ENCODE measurements at regions not wholly inside any gene's neighbourhood (a gene's known extent, or its start where the extent isn't known, plus 50 kb on each side); places are given as distances from the start of the nearest gene placed in this dataset.

DNA sequence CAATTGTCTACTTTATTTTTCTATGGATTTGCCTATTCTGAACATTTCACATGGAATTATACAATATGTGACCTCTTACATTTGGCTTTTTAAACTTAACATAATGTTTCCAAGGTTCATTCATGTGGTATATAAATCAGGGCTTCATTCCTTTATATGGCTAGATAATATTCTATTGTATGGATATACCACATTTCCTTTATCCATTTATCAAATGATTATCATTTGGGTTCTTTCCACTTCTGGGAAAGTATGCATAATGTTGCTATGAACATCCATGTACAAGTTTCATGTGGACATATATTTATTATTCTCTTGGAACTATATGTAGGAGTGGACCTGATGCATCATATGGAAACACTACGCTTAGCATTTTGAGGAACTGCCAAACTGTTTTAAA, 99.7 kb upstream of the NCKAP5 start:
- H3K79me2 ChIP-seq (ENCODE audit: control insufficient read depth, insufficient read depth, low read length), result no peaks in the 10 kb centered on the region
- RAD21 ChIA-PET (ENCODE audit: unreplicated experiment), result no interaction called here
- POLR2A ChIA-PET, result no interaction called here
- DNase-seq (ENCODE audit: low read depth, low spot score) (no peak), ATAC-seq (no peak), FAIRE-seq (no peak)
- SMC1A ChIA-PET (ENCODE audit: uncharacterized antibody, unreplicated experiment), result no interaction called here
- H3K9me3 ChIP-seq (replicated peaks; ENCODE audit: control insufficient read depth, insufficient read depth, low read length), result no peaks in the 10 kb centered on the region
- no peak overlapping the region for H3K4me3 ChIP-seq
- in situ Hi-C loops (cut with MboI), result no loop called here
- H2AFZ ChIP-seq (ENCODE audit: control insufficient read depth, low read depth, low read length), result no peak overlapping the region
- CTCF ChIA-PET, result no interaction called here
- no peaks in the 10 kb centered on the region; a peak in 1 of 4 replicates for H3K27me3 ChIP-seq (replicated peaks in 1 of 2; ENCODE audit: control insufficient read depth in 2 of 2, insufficient read depth in 2 of 2, low read length in 1 of 2)
- no peak overlapping the region for H3K4me2 ChIP-seq (ENCODE audit: control insufficient read depth, insufficient read depth)
- BruUV-seq (replicated peaks), result no TSS peak
- intact Hi-C loops (cut with micrococcal nuclease; ENCODE audit: unreplicated experiment), result no loop called here
- 28% methylated on average over 1 of the region's 1 CpG for WGBS (ENCODE audit: insufficient coverage, insufficient replicate concordance, low lambda C conversion rate, missing lambda C conversion rate)
- no peak overlapping the region for H3K27ac ChIP-seq (ENCODE audit: control insufficient read depth, insufficient read depth)
- no peak overlapping the region for H3K9ac ChIP-seq (ENCODE audit: control insufficient read depth, insufficient read depth, low read length)
- no peaks in the 10 kb centered on the region for H3K36me3 ChIP-seq (ENCODE audit: control insufficient read depth in 2 of 2, insufficient read depth in 2 of 2, low read length in 1 of 2)
- TF ChIP-seq CTCF (IDR thresholded peaks at IDR 0.05 in 2 of 3, conservative IDR thresholded peaks at IDR 0.05 in 1 of 3; ENCODE audit: control insufficient read depth in 2 of 3, extremely low read depth in 1 of 3, insufficient read depth in 1 of 3, low read depth in 3 of 3, low read length in 3 of 3), result no peak
- no peak for TF ChIP-seq SKIL (IDR thresholded peaks at IDR 0.05; ENCODE audit: low read depth, poor library complexity, severe bottlenecking)
- no peak for TF ChIP-seq HDAC2 (IDR thresholded peaks at IDR 0.05)
- TF ChIP-seq RUNX3 (IDR thresholded peaks at IDR 0.05; ENCODE audit: low read length), result no peak
- TF ChIP-seq NR2C2 (IDR thresholded peaks at IDR 0.05; ENCODE audit: borderline replicate concordance, control insufficient read depth, insufficient read length, low read depth), result no peak
- no peak for TF ChIP-seq SREBF1 (IDR thresholded peaks at IDR 0.05; ENCODE audit: low read length)
- no peak for TF ChIP-seq NFYB (IDR thresholded peaks at IDR 0.05; ENCODE audit: insufficient read depth, low read depth, low read length)
- no peak for TF ChIP-seq E2F4 (IDR thresholded peaks at IDR 0.05; ENCODE audit: low read depth, low read length)
- no peak for TF ChIP-seq POU2F2 (IDR thresholded peaks at IDR 0.05; ENCODE audit: borderline replicate concordance, low read depth, low read length)
- TF ChIP-seq, protein P1, sequence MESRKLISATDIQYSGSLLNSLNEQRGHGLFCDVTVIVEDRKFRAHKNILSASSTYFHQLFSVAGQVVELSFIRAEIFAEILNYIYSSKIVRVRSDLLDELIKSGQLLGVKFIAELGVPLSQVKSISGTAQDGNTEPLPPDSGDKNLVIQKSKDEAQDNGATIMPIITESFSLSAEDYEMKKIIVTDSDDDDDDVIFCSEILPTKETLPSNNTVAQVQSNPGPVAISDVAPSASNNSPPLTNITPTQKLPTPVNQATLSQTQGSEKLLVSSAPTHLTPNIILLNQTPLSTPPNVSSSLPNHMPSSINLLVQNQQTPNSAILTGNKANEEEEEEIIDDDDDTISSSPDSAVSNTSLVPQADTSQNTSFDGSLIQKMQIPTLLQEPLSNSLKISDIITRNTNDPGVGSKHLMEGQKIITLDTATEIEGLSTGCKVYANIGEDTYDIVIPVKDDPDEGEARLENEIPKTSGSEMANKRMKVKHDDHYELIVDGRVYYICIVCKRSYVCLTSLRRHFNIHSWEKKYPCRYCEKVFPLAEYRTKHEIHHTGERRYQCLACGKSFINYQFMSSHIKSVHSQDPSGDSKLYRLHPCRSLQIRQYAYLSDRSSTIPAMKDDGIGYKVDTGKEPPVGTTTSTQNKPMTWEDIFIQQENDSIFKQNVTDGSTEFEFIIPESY (IDR thresholded peaks at IDR 0.05), result no peak
- no peak for TF ChIP-seq ZNF384 (IDR thresholded peaks at IDR 0.05; ENCODE audit: borderline replicate concordance, low read depth, low read length)
- TF ChIP-seq CHD2 (IDR thresholded peaks at IDR 0.05; ENCODE audit: borderline replicate concordance, low read depth, low read length), result no peak
- TF ChIP-seq KLF5 (IDR thresholded peaks at IDR 0.05; ENCODE audit: partially characterized antibody), result no peak
- TF ChIP-seq ATF2 (IDR thresholded peaks at IDR 0.05; ENCODE audit: low read length), result no peak
- H3K4me1 ChIP-seq (ENCODE audit: control insufficient read depth, insufficient read depth, low read length), result no peaks in the 10 kb centered on the region
- no peaks in the 10 kb centered on the region for H4K20me1 ChIP-seq (ENCODE audit: control insufficient read depth, insufficient read depth)

All from GM12878 (cell line).